ENCODE measurements at regions not wholly inside any gene's neighbourhood (a gene's known extent, or its start where the extent isn't known, plus 50 kb on each side); places are given as distances from the start of the nearest gene placed in this dataset.
"Not testable (repeated sequence)": the region's sequence is repeated elsewhere in the genome, so short reads cannot be mapped to it uniquely, and the experiment has no call there.

- Mint-ChIP-seq H3K9me3 (peaks cover 12 to 63% (median 24%) of the 10 kb centered on the region in 9 donors), H3K27me3 (no peaks in the 10 kb centered on the region), H3K4me3 (no peak overlapping the region), H3K27ac (no peak overlapping the region), H3K36me3 (no peaks in the 10 kb centered on the region), H3K4me1 (no peaks in the 10 kb centered on the region)
- ATAC-seq = no peak
- DNase-seq = no peak
- POLR2A ChIA-PET = no interaction called here
Measured at GRCh38 chr2:52017646-52018235, 985.8 kb upstream of the NRXN1 start.

- H3K9me3 Mint-ChIP-seq = peaks cover under 1 to 34% (median 5%) of the 10 kb centered on the region in 9 donors
- ATAC-seq, H3K27ac Mint-ChIP-seq, H3K4me3 Mint-ChIP-seq, POLR2A ChIA-PET, DNase-seq, H3K4me1 Mint-ChIP-seq, H3K36me3 Mint-ChIP-seq, H3K27me3 Mint-ChIP-seq: not testable (repeated sequence)
Measured at GRCh38 chr2:52006821-52007366, 975.0 kb upstream of the NRXN1 start.

DNA sequence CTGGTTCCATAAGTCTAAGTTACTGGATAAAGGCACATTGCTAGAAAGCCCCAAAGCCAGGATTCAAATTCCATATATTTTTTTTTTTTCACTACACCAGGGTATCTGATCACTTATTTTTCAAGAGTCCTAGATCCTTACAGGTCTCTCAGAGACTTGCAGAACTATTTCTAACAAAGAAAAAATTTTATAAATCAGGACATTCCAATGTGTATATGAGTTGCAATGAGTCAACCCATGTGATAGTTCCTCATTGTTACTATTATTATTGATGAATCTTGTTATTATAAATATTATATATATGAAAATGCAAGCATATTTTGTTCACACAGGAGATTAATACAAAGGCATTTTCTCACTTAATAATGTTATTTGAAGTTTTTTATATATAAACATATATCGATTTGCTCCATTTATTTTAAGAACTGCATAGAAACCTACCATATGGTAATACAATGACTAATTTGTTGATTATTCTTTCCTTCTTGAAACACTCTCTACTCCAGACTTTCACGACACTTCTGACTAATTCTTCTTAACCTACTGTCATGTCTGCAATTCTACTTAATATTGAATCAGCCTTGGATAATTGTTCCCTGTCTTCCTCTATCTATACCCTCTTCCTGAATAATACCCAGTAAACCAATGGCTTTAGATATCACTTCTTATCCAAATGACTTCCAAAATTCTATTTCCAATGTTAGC is 968.4 kb upstream of the NRXN1 start:
- Mint-ChIP-seq H3K36me3 (no peaks in the 10 kb centered on the region), H3K27ac (no peak overlapping the region), H3K27me3 (no peaks in the 10 kb centered on the region), H3K9me3 (peaks cover 0 to 36% (median 15%) of the 10 kb centered on the region in 9 donors), H3K4me3 (no peak overlapping the region), H3K4me1 (no peaks in the 10 kb centered on the region)
- POLR2A ChIA-PET = no interaction called here
- ATAC-seq = no peak
- no peak for DNase-seq

GRCh38 chr2:51998890-51999289 is 967.0 kb upstream of the NRXN1 start:
- no peaks in the 10 kb centered on the region for H3K27me3 Mint-ChIP-seq
- H3K9me3 Mint-ChIP-seq = peaks cover 1 to 42% (median 17%) of the 10 kb centered on the region in 9 donors
- ATAC-seq (no peak), DNase-seq (no peak)
- H3K4me3 Mint-ChIP-seq = no peak overlapping the region
- POLR2A ChIA-PET = no interaction called here
- H3K27ac Mint-ChIP-seq = no peak overlapping the region
- no peaks in the 10 kb centered on the region for H3K36me3 Mint-ChIP-seq
- peaks cover 0 to under 1% (median 0%) of the 10 kb centered on the region in 4 donors for H3K4me1 Mint-ChIP-seq

DNA sequence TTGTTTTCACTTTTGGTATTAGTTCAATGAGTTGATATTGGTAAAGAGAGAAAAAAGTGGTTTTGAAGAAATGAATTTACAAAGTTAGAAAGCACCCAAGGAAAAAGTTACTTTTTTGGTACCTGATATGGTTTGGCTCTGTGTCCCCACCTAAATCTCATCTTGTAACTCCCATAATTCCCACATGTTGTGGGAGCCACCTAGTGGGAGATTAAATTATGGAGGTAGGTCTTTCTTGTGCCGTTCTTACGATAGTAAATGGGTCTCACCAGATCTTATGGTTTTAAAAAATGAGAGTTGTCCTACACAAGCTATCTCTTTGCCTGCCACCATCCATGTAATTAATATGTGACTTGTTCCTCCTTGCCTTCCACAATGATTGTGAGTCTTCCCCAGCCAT is 965.6 kb upstream of the NRXN1 start:
- no peaks in the 10 kb centered on the region for H3K27me3 Mint-ChIP-seq
- no peak overlapping the region for H3K4me3 Mint-ChIP-seq
- POLR2A ChIA-PET = no interaction called here
- ATAC-seq = no peak
- no peak for DNase-seq
- no peaks in the 10 kb centered on the region for H3K36me3 Mint-ChIP-seq
- peaks cover 0 to 2% (median 0%) of the 10 kb centered on the region in 4 donors for H3K4me1 Mint-ChIP-seq
- no peak overlapping the region for H3K27ac Mint-ChIP-seq
- H3K9me3 Mint-ChIP-seq = peaks cover 3 to 43% (median 18%) of the 10 kb centered on the region in 9 donors

- peaks cover 3 to 43% (median 18%) of the 10 kb centered on the region in 9 donors for H3K9me3 Mint-ChIP-seq
- H3K4me3 Mint-ChIP-seq = no peak overlapping the region
- POLR2A ChIA-PET = no interaction called here
- no peak for ATAC-seq
- H3K27ac Mint-ChIP-seq = no peak overlapping the region
- H3K4me1 Mint-ChIP-seq = peaks cover 0 to 2% (median 0%) of the 10 kb centered on the region in 4 donors
- H3K27me3 Mint-ChIP-seq = no peaks in the 10 kb centered on the region
- H3K36me3 Mint-ChIP-seq = no peaks in the 10 kb centered on the region
- no peak for DNase-seq
Measured at GRCh38 chr2:51995293-51995692, 963.4 kb upstream of the NRXN1 start.

- H3K4me3 Mint-ChIP-seq = no peak overlapping the region
- POLR2A ChIA-PET = no interaction called here
- H3K9me3 Mint-ChIP-seq = peaks cover 5 to 35% (median 16%) of the 10 kb centered on the region in 9 donors
- H3K27me3 Mint-ChIP-seq = no peaks in the 10 kb centered on the region
- peaks cover 0 to 2% (median 0%) of the 10 kb centered on the region in 4 donors for H3K4me1 Mint-ChIP-seq
- no peak overlapping the region for H3K27ac Mint-ChIP-seq
- no peak for DNase-seq
- no peaks in the 10 kb centered on the region for H3K36me3 Mint-ChIP-seq
- ATAC-seq = no peak
Measured at GRCh38 chr2:51994123-51994763, 962.3 kb upstream of the NRXN1 start.

DNA sequence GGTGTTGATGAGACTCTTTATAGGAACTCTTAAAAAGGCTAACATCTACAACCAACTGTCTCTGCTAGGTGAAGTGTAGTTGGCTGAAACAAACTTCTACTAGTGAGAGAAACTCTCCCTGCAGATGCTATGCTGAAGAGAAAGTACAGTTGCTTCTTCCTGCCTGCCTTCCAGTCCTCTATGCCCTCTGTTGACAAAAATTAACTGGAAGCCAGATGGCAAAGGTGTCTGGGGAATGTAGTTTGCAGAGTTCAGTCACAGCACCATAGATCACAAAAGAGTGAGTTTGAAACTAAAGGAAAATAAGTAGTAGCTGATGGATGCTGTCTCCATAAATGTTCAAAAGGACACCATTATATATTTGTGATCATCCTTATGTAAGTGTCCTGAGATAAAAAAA is 958.8 kb upstream of the NRXN1 start:
- DNase-seq = no peak
- ATAC-seq = no peak
- Mint-ChIP-seq H3K27ac (no peak overlapping the region), H3K36me3 (no peaks in the 10 kb centered on the region), H3K27me3 (no peaks in the 10 kb centered on the region), H3K4me3 (no peak overlapping the region), H3K9me3 (peaks cover 2 to 25% (median 7%) of the 10 kb centered on the region in 9 donors), H3K4me1 (peaks cover 0 to 2% (median 0%) of the 10 kb centered on the region in 4 donors)
- POLR2A ChIA-PET = no interaction called here

- no peaks in the 10 kb centered on the region for H3K27me3 Mint-ChIP-seq
- ATAC-seq (no peak), DNase-seq (no peak)
- H3K4me1 Mint-ChIP-seq = peaks cover 0 to 1% (median 0%) of the 10 kb centered on the region in 4 donors
- H3K9me3 Mint-ChIP-seq = peaks cover 0 to 17% (median 2%) of the 10 kb centered on the region in 9 donors
- no peak overlapping the region for H3K4me3 Mint-ChIP-seq
- H3K27ac Mint-ChIP-seq = no peak overlapping the region
- POLR2A ChIA-PET = no interaction called here
- H3K36me3 Mint-ChIP-seq = no peaks in the 10 kb centered on the region
Measured at GRCh38 chr2:51986101-51986500, 954.2 kb upstream of the NRXN1 start.

DNA sequence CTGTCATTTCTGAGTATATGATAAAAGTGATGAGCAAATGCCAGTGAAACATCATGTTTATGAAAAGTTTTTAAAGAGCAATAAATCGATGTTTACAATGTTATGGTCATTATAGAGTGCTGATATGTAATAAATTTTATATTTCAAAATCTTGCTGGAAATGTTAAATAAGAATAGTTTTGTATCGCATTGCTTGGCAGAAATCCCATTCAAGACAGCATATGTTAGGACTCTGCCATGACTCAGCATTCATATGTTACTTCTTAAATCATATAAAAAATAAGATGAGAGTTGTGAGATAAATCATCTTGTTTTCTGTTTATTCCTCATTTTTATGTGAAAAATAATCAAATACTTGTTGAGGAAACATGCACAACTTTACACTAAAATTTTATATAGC is 949.9 kb upstream of the NRXN1 start:
- no peak for DNase-seq
- Mint-ChIP-seq H3K9me3 (peaks cover 0 to 18% (median 2%) of the 10 kb centered on the region in 9 donors), H3K27ac (no peak overlapping the region), H3K36me3 (no peaks in the 10 kb centered on the region), H3K4me1 (peaks cover 0 to 1% (median 0%) of the 10 kb centered on the region in 4 donors), H3K27me3 (no peaks in the 10 kb centered on the region), H3K4me3 (no peak overlapping the region)
- POLR2A ChIA-PET = no interaction called here
- no peak for ATAC-seq

GRCh38 chr2:51976623-51977022 is 944.7 kb upstream of the NRXN1 start:
- Mint-ChIP-seq H3K36me3 (no peaks in the 10 kb centered on the region), H3K27ac (no peak overlapping the region), H3K9me3 (peaks cover 0 to 25% (median 3%) of the 10 kb centered on the region in 9 donors), H3K4me1 (no peaks in the 10 kb centered on the region), H3K27me3 (no peaks in the 10 kb centered on the region), H3K4me3 (no peak overlapping the region)
- DNase-seq (no peak), ATAC-seq (no peak)
- POLR2A ChIA-PET = no interaction called here

DNA sequence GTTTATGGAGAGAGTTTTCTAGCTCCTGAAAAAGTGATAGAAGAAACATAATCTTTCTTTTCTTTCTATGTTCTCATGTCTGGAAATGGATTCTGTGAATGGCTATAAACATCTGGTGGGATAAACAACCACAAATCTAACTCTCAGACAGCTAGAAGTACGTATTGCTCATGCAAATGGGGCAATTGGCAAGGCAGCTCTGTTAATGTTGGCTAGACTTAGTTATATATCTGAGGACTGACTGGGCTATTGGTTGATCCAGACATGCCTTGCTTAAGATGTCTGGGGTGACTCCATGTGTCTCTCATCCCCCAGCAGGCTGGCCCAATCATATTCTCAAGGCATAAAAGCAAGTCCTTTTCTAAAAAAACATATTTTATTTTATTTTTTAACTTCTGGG is 939.2 kb upstream of the NRXN1 start:
- Mint-ChIP-seq H3K4me3 (no peak overlapping the region), H3K9me3 (peaks cover 2 to 14% (median 9%) of the 10 kb centered on the region in 9 donors), H3K36me3 (no peaks in the 10 kb centered on the region), H3K27ac (no peak overlapping the region), H3K4me1 (no peaks in the 10 kb centered on the region), H3K27me3 (no peaks in the 10 kb centered on the region)
- ATAC-seq (no peak), DNase-seq (no peak)
- POLR2A ChIA-PET = no interaction called here

DNA sequence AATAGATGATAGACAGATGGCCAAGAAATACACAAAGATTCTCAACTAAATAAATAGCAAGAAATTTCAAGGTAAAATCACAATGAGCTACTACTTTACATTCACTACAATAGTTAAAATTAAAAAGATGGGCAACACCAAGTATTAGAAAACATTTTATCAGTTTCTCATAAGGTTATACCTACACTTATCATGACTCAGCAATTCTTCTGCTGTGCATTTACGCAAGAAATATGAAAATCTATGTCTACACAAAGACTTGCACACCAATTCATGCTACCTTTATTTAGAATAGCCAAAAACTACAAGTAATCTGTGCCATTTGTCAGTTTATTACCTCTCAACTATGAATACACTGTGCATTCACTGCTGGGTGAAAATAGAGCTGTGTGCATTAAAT is 937.4 kb upstream of the NRXN1 start:
- Mint-ChIP-seq H3K36me3 (no peaks in the 10 kb centered on the region), H3K27me3 (no peaks in the 10 kb centered on the region), H3K4me3 (no peak overlapping the region), H3K4me1 (no peaks in the 10 kb centered on the region), H3K27ac (no peak overlapping the region), H3K9me3 (peaks cover 4 to 18% (median 9%) of the 10 kb centered on the region in 9 donors)
- DNase-seq (no peak), ATAC-seq (no peak)
- POLR2A ChIA-PET = no interaction called here

Measured in naive thymus-derived CD8-positive, alpha-beta T cell (primary cell).